Ascending aorta (tissue), 2 donors: ENCODE measurements at regions not wholly inside any gene's neighbourhood (a gene's known extent, or its start where the extent isn't known, plus 50 kb on each side); places are given as distances from the start of the nearest gene placed in this dataset.

ENCODE experiments used
- DNase-seq, 2 donors: peaks; one replicate each; pipeline ENCODE4 v3.0.0-alpha.2; 2019; ENCODE audit warnings: low spot score in 2 of 2
- H3K27ac ChIP-seq, 2 donors: fragments of 200-600 bp; sonication (generic); one replicate each; pipeline ENCODE4 v1.5.1; 2016 to 2017; ENCODE audit warnings: mild to moderate bottlenecking in 1 of 2
- H3K27me3 ChIP-seq: fragments of 200-600 bp; sonication (generic); one replicate; pipeline ENCODE4 v1.5.1; 2017
- H3K36me3 ChIP-seq, 2 donors: fragments of 200-600 bp; sonication (generic); one replicate each; pipeline ENCODE4 v1.5.1; 2016
- H3K4me1 ChIP-seq, 2 donors: fragments of 200-600 bp; sonication (generic); one replicate each; pipeline ENCODE4 v1.5.1; 2016 to 2017; ENCODE audit warnings: mild to moderate bottlenecking in 1 of 2
- H3K4me3 ChIP-seq, 2 donors: fragments of 200-600 bp; sonication (generic); one replicate each; pipeline ENCODE4 v1.5.1; 2016 to 2017; ENCODE audit warnings: mild to moderate bottlenecking in 1 of 2
- H3K9me3 ChIP-seq, 2 donors: fragments of 200-600 bp; sonication (generic); one replicate each; pipeline ENCODE4 v1.5.1; 2016
- CTCF ChIP-seq, 3 experiments: fragments of 200-600 bp in 2 of 3; fragments of 450-650 bp in 1 of 3; sonication (generic) in 2 of 3; IDR thresholded peaks; one replicate each; pipeline ENCODE4 v1.5.1; 2016 to 2019; ENCODE audit warnings: antibody characterized with exemption in 3 of 3, mild to moderate bottlenecking in 1 of 3, moderate library complexity in 1 of 3
- intact Hi-C: fragments of 100-400 bp; cut with DNase I; formaldehyde crosslinking; loops from one replicate; pipeline ENCODE4 v1.15.1; 2023

- no peak for DNase-seq
- H3K36me3 ChIP-seq = no peaks in the 10 kb centered on the region
- TF ChIP-seq CTCF (IDR thresholded peaks at IDR 0.05) = no peak
- no peak overlapping the region for H3K4me3 ChIP-seq
- H3K4me1 ChIP-seq = no peaks in the 10 kb centered on the region
- intact Hi-C loops = no loop called here
- H3K9me3 ChIP-seq = no peaks in the 10 kb centered on the region
- no peaks in the 10 kb centered on the region for H3K27me3 ChIP-seq
- H3K27ac ChIP-seq = no peak overlapping the region
Measured at GRCh38 chr12:63029676-63030075, 94.7 kb upstream of the PPM1H start.

- TF ChIP-seq CTCF (IDR thresholded peaks at IDR 0.05) = no peak
- H3K4me1 ChIP-seq = no peaks in the 10 kb centered on the region
- no peak for DNase-seq
- intact Hi-C loops = no loop called here
- H3K9me3 ChIP-seq = no peaks in the 10 kb centered on the region
- no peak overlapping the region for H3K27ac ChIP-seq
- no peaks in the 10 kb centered on the region for H3K27me3 ChIP-seq
- H3K4me3 ChIP-seq = no peak overlapping the region
- no peaks in the 10 kb centered on the region for H3K36me3 ChIP-seq
Measured at GRCh38 chr12:63028951-63029350, 94.0 kb upstream of the PPM1H start.

GRCh38 chr12:63025116-63025515 lies 90.2 kb upstream of the PPM1H start:
- no peaks in the 10 kb centered on the region for H3K27me3 ChIP-seq
- H3K4me3 ChIP-seq = no peak overlapping the region
- no peaks in the 10 kb centered on the region for H3K4me1 ChIP-seq
- H3K27ac ChIP-seq = no peak overlapping the region
- no peak for TF ChIP-seq CTCF (IDR thresholded peaks at IDR 0.05)
- H3K9me3 ChIP-seq = no peaks in the 10 kb centered on the region
- H3K36me3 ChIP-seq = no peaks in the 10 kb centered on the region
- intact Hi-C loops = no loop called here
- no peak for DNase-seq

- TF ChIP-seq CTCF (IDR thresholded peaks at IDR 0.05) = no peak
- Histone ChIP-seq H3K4me1 (no peaks in the 10 kb centered on the region), H3K36me3 (no peaks in the 10 kb centered on the region), H3K27me3 (no peaks in the 10 kb centered on the region), H3K9me3 (no peaks in the 10 kb centered on the region), H3K4me3 (no peak overlapping the region), H3K27ac (no peak overlapping the region)
- no peak for DNase-seq
- intact Hi-C loops = no loop called here
Measured at GRCh38 chr12:63023926-63024325, 89.0 kb upstream of the PPM1H start.

- Histone ChIP-seq H3K9me3 (no peaks in the 10 kb centered on the region), H3K4me1 (no peaks in the 10 kb centered on the region), H3K27me3 (no peaks in the 10 kb centered on the region), H3K27ac (no peak overlapping the region), H3K36me3 (no peaks in the 10 kb centered on the region), H3K4me3 (no peak overlapping the region)
- no peak for DNase-seq
- TF ChIP-seq CTCF (IDR thresholded peaks at IDR 0.05) = no peak
- intact Hi-C loops = no loop called here
Measured at GRCh38 chr12:63021116-63021515, 86.2 kb upstream of the PPM1H start.

- H3K27ac ChIP-seq = no peak overlapping the region
- no peaks in the 10 kb centered on the region for H3K9me3 ChIP-seq
- intact Hi-C loops = no loop called here
- no peak for DNase-seq
- no peaks in the 10 kb centered on the region for H3K4me1 ChIP-seq
- H3K36me3 ChIP-seq = no peaks in the 10 kb centered on the region
- no peak for TF ChIP-seq CTCF (IDR thresholded peaks at IDR 0.05)
- H3K4me3 ChIP-seq = no peak overlapping the region
- H3K27me3 ChIP-seq = no peaks in the 10 kb centered on the region
Measured at GRCh38 chr12:63020269-63020668, 85.3 kb upstream of the PPM1H start.
